GM12874 (cell line): ENCODE measurements at regions not wholly inside any gene's neighbourhood (a gene's known extent, or its start where the extent isn't known, plus 50 kb on each side); places are given as distances from the start of the nearest gene placed in this dataset.

ENCODE experiments used
- TF ChIP-seq, protein P1 (sequence below): IDR thresholded peaks from 2 replicates; pipeline ENCODE4 v1.5.1; 2011; ENCODE audit warnings: low read depth, mild to moderate bottlenecking, control low read depth, low read length, moderate library complexity; ENCODE audit not compliant: insufficient read depth

DNA sequence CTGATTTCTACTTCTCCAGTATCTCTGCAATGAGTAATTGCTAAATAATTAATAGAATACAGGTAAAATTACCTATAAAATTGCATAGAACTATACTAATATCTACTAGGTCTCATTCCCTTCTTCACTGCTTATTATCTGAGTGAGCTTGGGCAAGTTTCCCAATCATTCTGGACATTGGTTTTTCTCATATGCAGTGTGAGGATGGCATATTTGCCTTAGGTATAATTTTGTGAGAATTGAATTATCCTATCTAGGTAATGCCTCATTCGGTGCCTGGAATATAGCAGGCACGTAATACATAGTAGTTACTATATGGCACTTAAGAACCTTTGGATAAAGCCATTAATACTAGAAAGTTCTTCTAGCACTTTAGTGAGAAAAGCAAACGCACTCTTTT lies 434.7 kb downstream of the GATA3 start:
- TF ChIP-seq, protein P1, sequence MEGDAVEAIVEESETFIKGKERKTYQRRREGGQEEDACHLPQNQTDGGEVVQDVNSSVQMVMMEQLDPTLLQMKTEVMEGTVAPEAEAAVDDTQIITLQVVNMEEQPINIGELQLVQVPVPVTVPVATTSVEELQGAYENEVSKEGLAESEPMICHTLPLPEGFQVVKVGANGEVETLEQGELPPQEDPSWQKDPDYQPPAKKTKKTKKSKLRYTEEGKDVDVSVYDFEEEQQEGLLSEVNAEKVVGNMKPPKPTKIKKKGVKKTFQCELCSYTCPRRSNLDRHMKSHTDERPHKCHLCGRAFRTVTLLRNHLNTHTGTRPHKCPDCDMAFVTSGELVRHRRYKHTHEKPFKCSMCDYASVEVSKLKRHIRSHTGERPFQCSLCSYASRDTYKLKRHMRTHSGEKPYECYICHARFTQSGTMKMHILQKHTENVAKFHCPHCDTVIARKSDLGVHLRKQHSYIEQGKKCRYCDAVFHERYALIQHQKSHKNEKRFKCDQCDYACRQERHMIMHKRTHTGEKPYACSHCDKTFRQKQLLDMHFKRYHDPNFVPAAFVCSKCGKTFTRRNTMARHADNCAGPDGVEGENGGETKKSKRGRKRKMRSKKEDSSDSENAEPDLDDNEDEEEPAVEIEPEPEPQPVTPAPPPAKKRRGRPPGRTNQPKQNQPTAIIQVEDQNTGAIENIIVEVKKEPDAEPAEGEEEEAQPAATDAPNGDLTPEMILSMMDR: no peak

DNA sequence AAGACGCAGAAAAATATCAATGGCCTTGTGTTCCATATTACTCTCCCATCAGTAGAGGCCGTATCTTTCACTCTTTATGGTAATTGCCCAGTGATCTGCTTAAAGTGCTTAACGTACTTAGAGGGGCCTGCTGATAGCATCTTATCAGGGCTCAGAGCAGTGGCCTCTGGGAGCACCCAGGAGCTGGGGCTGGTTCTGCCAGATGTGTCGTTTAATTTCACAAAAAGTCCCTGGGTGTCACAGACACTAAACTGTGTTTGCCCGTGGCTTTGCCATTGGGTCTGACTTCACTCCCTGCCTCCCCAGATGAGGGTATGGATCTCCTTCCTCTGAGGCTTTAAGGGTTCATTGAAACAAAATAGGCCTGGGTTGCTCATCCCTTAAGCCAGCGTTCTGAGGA lies 435.3 kb downstream of the GATA3 start:
- TF ChIP-seq, protein P1: no peak

DNA sequence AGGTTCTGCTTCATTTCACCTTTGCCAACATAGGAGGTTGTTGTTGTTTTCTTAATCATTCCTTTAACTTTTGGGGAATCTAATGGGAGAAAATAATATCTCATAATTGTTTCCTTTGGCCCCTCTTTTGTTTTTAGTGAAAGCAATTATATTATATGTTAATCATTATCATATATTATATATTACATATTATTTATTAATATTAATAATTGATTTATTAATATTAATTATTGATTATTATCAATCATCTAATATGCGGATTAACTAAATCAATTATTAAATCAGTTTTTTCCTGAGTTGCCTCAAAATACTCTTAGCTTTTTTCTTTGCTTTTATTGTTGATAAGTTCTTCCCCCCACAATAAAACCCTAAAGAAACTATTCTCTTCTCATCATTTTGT lies 443.8 kb downstream of the GATA3 start:
- TF ChIP-seq, protein P1: no peak

DNA sequence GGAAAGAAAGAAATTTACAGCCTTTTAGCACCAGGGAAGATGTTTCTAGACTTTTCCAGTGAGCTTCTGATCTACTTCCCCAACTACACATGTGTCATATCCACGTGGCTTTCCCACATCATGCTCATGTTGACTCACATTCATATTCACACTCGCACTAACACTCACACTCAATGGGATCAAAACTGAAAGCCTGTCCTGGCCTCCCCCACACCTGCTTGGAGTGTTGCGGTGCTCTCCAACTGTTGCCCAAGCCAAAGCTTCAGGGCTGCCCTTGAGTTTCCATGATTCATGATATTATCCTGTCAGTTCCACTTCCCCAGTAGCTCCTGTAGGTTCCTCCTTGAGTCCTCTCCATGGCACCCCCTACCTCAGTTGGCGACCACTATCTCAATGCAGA lies 444.4 kb downstream of the GATA3 start:
- TF ChIP-seq, protein P1: no peak

DNA sequence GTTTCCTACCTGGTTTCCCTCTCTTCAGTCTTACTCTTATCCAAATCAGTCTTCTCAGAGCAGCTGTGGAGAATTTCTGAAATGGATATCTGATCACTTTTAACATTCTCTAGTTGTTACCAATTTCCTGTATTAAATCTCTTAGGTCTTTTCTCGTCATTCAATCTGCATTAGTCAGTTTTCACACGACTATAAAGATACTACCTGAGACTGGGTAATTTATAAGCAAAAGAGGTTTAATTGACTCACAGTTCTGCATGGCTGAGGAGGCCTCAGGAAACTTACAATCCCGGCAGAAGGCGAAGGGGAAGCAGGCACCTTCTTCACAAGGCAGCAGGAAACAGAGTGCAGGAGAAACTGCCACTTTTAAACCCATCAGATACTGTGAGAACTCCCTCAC lies 444.8 kb downstream of the GATA3 start:
- TF ChIP-seq, protein P1: no peak

DNA sequence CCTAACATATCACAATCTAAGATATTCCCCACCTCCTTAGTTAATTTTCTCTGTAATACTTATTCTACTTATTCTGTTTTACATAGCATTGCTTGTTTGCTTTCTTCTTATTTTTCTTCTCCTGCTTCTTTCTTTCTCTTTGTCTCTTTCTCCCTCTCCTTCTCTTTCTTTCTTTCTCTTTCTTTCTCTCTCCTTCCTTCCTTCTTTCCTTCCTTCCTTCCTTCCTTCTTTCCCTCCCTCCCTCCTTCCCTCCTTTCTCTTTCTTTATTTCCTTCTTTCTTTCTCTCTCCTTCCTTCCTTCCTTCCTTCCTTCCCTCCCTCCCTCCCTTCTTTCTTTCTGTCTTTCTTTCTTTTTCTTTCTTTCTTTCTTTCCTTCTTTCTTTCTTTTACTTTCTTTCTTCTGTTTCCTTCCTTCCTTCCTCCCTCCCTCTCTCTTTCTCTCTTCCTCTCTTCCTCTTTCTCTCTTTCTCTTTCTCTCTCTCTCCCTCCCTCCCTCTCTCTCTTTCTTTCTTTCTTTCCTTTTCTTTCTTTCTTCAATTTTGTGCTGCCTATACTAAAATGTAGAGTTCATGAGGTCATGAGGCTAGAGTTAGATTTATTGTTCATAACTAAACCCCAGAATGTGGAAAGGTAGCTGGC lies 445.4 kb downstream of the GATA3 start:
- TF ChIP-seq, protein P1: no peak

DNA sequence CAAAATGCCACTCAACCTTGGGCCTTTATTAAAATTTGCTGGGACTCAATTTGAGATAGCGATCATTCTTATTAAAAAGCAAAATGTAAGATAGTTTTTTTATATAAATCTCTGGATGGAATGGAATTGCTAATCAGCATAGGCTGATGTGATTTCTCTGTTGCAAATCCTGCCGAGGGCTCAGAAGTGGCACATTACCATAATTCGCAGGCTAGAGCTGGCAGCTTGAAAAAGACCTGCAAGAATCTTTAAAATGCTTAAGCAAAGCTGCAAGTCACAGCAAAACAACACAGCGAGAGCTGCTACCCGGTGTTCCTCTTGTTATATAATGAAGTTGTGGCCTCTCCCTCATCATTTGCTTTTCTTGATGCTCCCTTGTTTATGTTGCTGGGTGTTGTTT lies 448.1 kb downstream of the GATA3 start:
- TF ChIP-seq, protein P1: no peak
